ENCODE measurements at regions not wholly inside any gene's neighbourhood (a gene's known extent, or its start where the extent isn't known, plus 50 kb on each side); places are given as distances from the start of the nearest gene placed in this dataset.

GRCh38 chr3:104956620-104957345 lies 409.9 kb upstream of the ALCAM start:
- no peaks in the 10 kb centered on the region for H3K4me1 ChIP-seq (ENCODE audit: control insufficient read depth, insufficient read depth, low read length)
- no peak overlapping the region for H3K4me3 ChIP-seq (ENCODE audit: low read length)
- H3K9me3 ChIP-seq (ENCODE audit: control insufficient read depth, low read length): no peaks in the 10 kb centered on the region
- H3K9ac ChIP-seq (ENCODE audit: low read length): no peak overlapping the region
- H3K36me3 ChIP-seq (ENCODE audit: control insufficient read depth, insufficient read depth, low read length): no peaks in the 10 kb centered on the region
- H3K27me3 ChIP-seq (ENCODE audit: control insufficient read depth, insufficient read depth, low read length): no peaks in the 10 kb centered on the region

- no peaks in the 10 kb centered on the region for H3K9me3 ChIP-seq (ENCODE audit: control insufficient read depth, low read length)
- no peak overlapping the region for H3K4me3 ChIP-seq (ENCODE audit: low read length)
- no peaks in the 10 kb centered on the region for H3K27me3 ChIP-seq (ENCODE audit: control insufficient read depth, insufficient read depth, low read length)
- no peaks in the 10 kb centered on the region for H3K36me3 ChIP-seq (ENCODE audit: control insufficient read depth, insufficient read depth, low read length)
- H3K9ac ChIP-seq (ENCODE audit: low read length): no peak overlapping the region
- no peaks in the 10 kb centered on the region for H3K4me1 ChIP-seq (ENCODE audit: control insufficient read depth, insufficient read depth, low read length)
Measured at GRCh38 chr3:104960579-104960978, 406.1 kb upstream of the ALCAM start.

DNA sequence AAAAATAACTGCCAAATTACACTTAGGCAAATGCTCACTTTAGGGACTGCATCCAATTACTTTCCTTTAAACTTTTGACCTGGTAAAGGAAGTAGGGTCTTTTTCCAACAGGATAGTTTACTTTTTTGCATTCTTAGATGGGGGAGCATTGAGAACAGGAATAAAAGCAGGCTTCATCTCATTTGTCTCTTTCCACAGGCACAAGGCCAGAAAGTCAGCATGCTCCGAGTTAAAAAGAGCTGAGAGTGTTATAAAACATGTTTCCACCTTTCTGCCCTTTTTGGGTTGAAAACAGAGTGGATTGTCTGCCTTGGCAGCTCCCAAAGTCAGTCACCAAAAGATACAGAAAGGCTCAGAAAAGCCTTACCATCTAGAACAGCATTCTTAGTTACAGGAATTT lies 404.9 kb upstream of the ALCAM start:
- H3K9ac ChIP-seq (ENCODE audit: low read length): no peak overlapping the region
- no peaks in the 10 kb centered on the region for H3K9me3 ChIP-seq (ENCODE audit: control insufficient read depth, low read length)
- H3K4me1 ChIP-seq (ENCODE audit: control insufficient read depth, insufficient read depth, low read length): no peaks in the 10 kb centered on the region
- H3K27me3 ChIP-seq (ENCODE audit: control insufficient read depth, insufficient read depth, low read length): no peaks in the 10 kb centered on the region
- no peaks in the 10 kb centered on the region for H3K36me3 ChIP-seq (ENCODE audit: control insufficient read depth, insufficient read depth, low read length)
- no peak overlapping the region for H3K4me3 ChIP-seq (ENCODE audit: low read length)

GRCh38 chr3:104974316-104974715 lies 392.4 kb upstream of the ALCAM start:
- H3K36me3 ChIP-seq (ENCODE audit: control insufficient read depth, insufficient read depth, low read length): no peaks in the 10 kb centered on the region
- no peaks in the 10 kb centered on the region for H3K4me1 ChIP-seq (ENCODE audit: control insufficient read depth, insufficient read depth, low read length)
- H3K9me3 ChIP-seq (ENCODE audit: control insufficient read depth, low read length): no peaks in the 10 kb centered on the region
- no peaks in the 10 kb centered on the region for H3K27me3 ChIP-seq (ENCODE audit: control insufficient read depth, insufficient read depth, low read length)
- H3K9ac ChIP-seq (ENCODE audit: low read length): no peak overlapping the region
- H3K4me3 ChIP-seq (ENCODE audit: low read length): no peak overlapping the region

GRCh38 chr3:104977719-104978118 lies 389.0 kb upstream of the ALCAM start:
- Histone ChIP-seq H3K36me3 (ENCODE audit: control insufficient read depth, insufficient read depth, low read length) (no peaks in the 10 kb centered on the region), H3K9ac (ENCODE audit: low read length) (no peak overlapping the region), H3K4me3 (ENCODE audit: low read length) (no peak overlapping the region), H3K4me1 (ENCODE audit: control insufficient read depth, insufficient read depth, low read length) (no peaks in the 10 kb centered on the region), H3K27me3 (ENCODE audit: control insufficient read depth, insufficient read depth, low read length) (no peaks in the 10 kb centered on the region), H3K9me3 (ENCODE audit: control insufficient read depth, low read length) (no peaks in the 10 kb centered on the region)

- H3K9ac ChIP-seq (ENCODE audit: low read length): no peak overlapping the region
- H3K4me1 ChIP-seq (ENCODE audit: control insufficient read depth, insufficient read depth, low read length): no peaks in the 10 kb centered on the region
- H3K4me3 ChIP-seq (ENCODE audit: low read length): no peak overlapping the region
- H3K27me3 ChIP-seq (ENCODE audit: control insufficient read depth, insufficient read depth, low read length): no peaks in the 10 kb centered on the region
- H3K36me3 ChIP-seq (ENCODE audit: control insufficient read depth, insufficient read depth, low read length): no peaks in the 10 kb centered on the region
- no peaks in the 10 kb centered on the region for H3K9me3 ChIP-seq (ENCODE audit: control insufficient read depth, low read length)
Measured at GRCh38 chr3:104982130-104982529, 384.6 kb upstream of the ALCAM start.

- no peaks in the 10 kb centered on the region for H3K4me1 ChIP-seq (ENCODE audit: control insufficient read depth, insufficient read depth, low read length)
- H3K9ac ChIP-seq (ENCODE audit: low read length): no peak overlapping the region
- no peak overlapping the region for H3K4me3 ChIP-seq (ENCODE audit: low read length)
- H3K27me3 ChIP-seq (ENCODE audit: control insufficient read depth, insufficient read depth, low read length): no peaks in the 10 kb centered on the region
- H3K36me3 ChIP-seq (ENCODE audit: control insufficient read depth, insufficient read depth, low read length): no peaks in the 10 kb centered on the region
- no peaks in the 10 kb centered on the region for H3K9me3 ChIP-seq (ENCODE audit: control insufficient read depth, low read length)
Measured at GRCh38 chr3:104987859-104988258, 378.9 kb upstream of the ALCAM start.

DNA sequence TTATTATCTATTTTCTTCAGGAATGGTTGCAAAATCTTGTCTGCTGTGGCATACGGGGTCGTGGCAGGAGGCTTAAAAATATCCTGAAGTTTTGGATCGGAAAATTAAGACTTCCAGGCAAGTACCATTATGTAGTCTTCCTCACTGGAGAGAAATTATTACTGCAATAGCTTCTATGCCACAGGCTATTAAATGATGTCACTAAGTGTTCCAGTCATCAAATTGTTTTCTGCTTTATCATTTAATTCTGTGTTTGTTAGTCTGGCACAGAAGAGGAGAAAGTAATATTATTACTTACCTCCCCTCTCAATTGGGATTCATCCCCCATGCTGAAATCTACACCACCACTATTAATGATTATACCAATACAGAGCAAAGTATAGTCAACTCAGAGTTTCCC lies 378.2 kb upstream of the ALCAM start:
- H3K9me3 ChIP-seq (ENCODE audit: control insufficient read depth, low read length): no peaks in the 10 kb centered on the region
- no peaks in the 10 kb centered on the region for H3K27me3 ChIP-seq (ENCODE audit: control insufficient read depth, insufficient read depth, low read length)
- H3K4me3 ChIP-seq (ENCODE audit: low read length): no peak overlapping the region
- no peaks in the 10 kb centered on the region for H3K4me1 ChIP-seq (ENCODE audit: control insufficient read depth, insufficient read depth, low read length)
- no peak overlapping the region for H3K9ac ChIP-seq (ENCODE audit: low read length)
- no peaks in the 10 kb centered on the region for H3K36me3 ChIP-seq (ENCODE audit: control insufficient read depth, insufficient read depth, low read length)

GRCh38 chr3:104989878-104990277 lies 376.8 kb upstream of the ALCAM start:
- Histone ChIP-seq H3K4me3 (ENCODE audit: low read length) (no peak overlapping the region), H3K4me1 (ENCODE audit: control insufficient read depth, insufficient read depth, low read length) (no peaks in the 10 kb centered on the region), H3K9me3 (ENCODE audit: control insufficient read depth, low read length) (no peaks in the 10 kb centered on the region), H3K36me3 (ENCODE audit: control insufficient read depth, insufficient read depth, low read length) (no peaks in the 10 kb centered on the region), H3K9ac (ENCODE audit: low read length) (no peak overlapping the region), H3K27me3 (ENCODE audit: control insufficient read depth, insufficient read depth, low read length) (no peaks in the 10 kb centered on the region)

GRCh38 chr3:104990758-104991157 lies 376.0 kb upstream of the ALCAM start:
- no peak overlapping the region for H3K4me3 ChIP-seq (ENCODE audit: low read length)
- no peaks in the 10 kb centered on the region for H3K9me3 ChIP-seq (ENCODE audit: control insufficient read depth, low read length)
- H3K9ac ChIP-seq (ENCODE audit: low read length): no peak overlapping the region
- no peaks in the 10 kb centered on the region for H3K27me3 ChIP-seq (ENCODE audit: control insufficient read depth, insufficient read depth, low read length)
- no peaks in the 10 kb centered on the region for H3K36me3 ChIP-seq (ENCODE audit: control insufficient read depth, insufficient read depth, low read length)
- H3K4me1 ChIP-seq (ENCODE audit: control insufficient read depth, insufficient read depth, low read length): no peaks in the 10 kb centered on the region

DNA sequence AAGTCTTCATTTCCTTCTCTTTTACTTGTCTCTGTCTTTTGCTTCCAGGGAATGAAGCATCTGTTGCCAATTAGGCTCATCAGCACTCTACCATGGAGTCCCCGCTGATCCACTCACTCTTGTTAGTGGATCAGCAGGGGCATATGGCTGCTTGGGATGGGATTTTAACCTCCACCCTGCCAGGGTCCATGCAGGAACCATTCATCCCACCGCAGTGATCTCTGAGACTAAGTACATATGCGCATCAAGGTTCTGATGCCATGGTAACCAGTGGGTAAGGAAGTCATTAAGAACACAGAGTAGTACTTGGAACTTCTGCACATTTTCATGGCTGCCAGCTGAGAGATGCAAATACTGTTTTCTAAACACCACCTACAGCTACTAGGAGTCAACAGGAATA lies 374.0 kb upstream of the ALCAM start:
- Histone ChIP-seq H3K27me3 (ENCODE audit: control insufficient read depth, insufficient read depth, low read length) (no peaks in the 10 kb centered on the region), H3K4me1 (ENCODE audit: control insufficient read depth, insufficient read depth, low read length) (no peaks in the 10 kb centered on the region), H3K9me3 (ENCODE audit: control insufficient read depth, low read length) (no peaks in the 10 kb centered on the region), H3K9ac (ENCODE audit: low read length) (no peak overlapping the region), H3K36me3 (ENCODE audit: control insufficient read depth, insufficient read depth, low read length) (no peaks in the 10 kb centered on the region), H3K4me3 (ENCODE audit: low read length) (no peak overlapping the region)

GRCh38 chr3:105006164-105006563 lies 360.5 kb upstream of the ALCAM start:
- Histone ChIP-seq H3K4me1 (ENCODE audit: control insufficient read depth, insufficient read depth, low read length) (no peaks in the 10 kb centered on the region), H3K4me3 (ENCODE audit: low read length) (no peak overlapping the region), H3K27me3 (ENCODE audit: control insufficient read depth, insufficient read depth, low read length) (no peaks in the 10 kb centered on the region), H3K36me3 (ENCODE audit: control insufficient read depth, insufficient read depth, low read length) (no peaks in the 10 kb centered on the region), H3K9ac (ENCODE audit: low read length) (no peak overlapping the region), H3K9me3 (ENCODE audit: control insufficient read depth, low read length) (no peaks in the 10 kb centered on the region)

DNA sequence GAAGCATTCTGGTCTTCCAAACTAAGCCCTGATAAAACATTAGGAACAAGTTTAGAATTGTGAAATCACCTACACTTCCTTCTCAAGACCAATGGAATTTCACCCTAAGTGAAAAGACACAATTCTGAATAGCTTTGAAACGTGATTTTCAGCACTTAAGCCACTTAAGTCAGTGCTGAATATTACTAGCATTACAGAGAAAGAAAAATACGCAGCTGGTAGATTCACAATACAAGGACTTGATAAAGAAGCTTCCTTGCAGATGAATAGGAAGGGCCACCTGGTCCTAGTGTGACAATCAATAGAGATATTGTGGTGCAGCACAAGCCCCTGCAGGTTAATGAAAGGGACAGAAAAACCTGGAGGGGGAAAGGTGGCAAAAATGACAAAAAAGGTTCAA lies 353.1 kb upstream of the ALCAM start:
- Histone ChIP-seq H3K9me3 (ENCODE audit: control insufficient read depth, low read length) (no peaks in the 10 kb centered on the region), H3K27me3 (ENCODE audit: control insufficient read depth, insufficient read depth, low read length) (no peaks in the 10 kb centered on the region)

More for the DNA sequence above, 353.1 kb upstream of the ALCAM start:
- Histone ChIP-seq H3K4me1 (ENCODE audit: control insufficient read depth, insufficient read depth, low read length) (no peaks in the 10 kb centered on the region), H3K4me3 (ENCODE audit: low read length) (no peak overlapping the region), H3K9ac (ENCODE audit: low read length) (no peak overlapping the region), H3K36me3 (ENCODE audit: control insufficient read depth, insufficient read depth, low read length) (no peaks in the 10 kb centered on the region)
